NCI-H526 treated with DMSO at 0.1 percent for 48 hours (cell line): ENCODE measurements at regions not wholly inside any gene's neighbourhood (a gene's known extent, or its start where the extent isn't known, plus 50 kb on each side); places are given as distances from the start of the nearest gene placed in this dataset.
"Not testable (repeated sequence)": the region's sequence is repeated elsewhere in the genome, so short reads cannot be mapped to it uniquely, and the experiment has no call there.

Source experiments
- DNase-seq: peaks from one replicate; lab custom pipeline; 2025; lab: John Stamatoyannopoulos, UW

GRCh38 chr7:45407730-45408408, 166.3 kb upstream of the ADCY1 start:
- no peak for DNase-seq

GRCh38 chr7:45408409-45408737, 165.8 kb upstream of the ADCY1 start:
- DNase-seq, result no peak

GRCh38 chr7:45410893-45411292, 163.3 kb upstream of the ADCY1 start:
- no peak for DNase-seq

GRCh38 chr7:45413419-45413818, 160.7 kb upstream of the ADCY1 start:
- DNase-seq, result no peak

- DNase-seq, result no peak
Observed at GRCh38 chr7:45414226-45414625, 159.9 kb upstream of the ADCY1 start.

- no peak for DNase-seq
Observed at GRCh38 chr7:45415265-45415664, 158.9 kb upstream of the ADCY1 start.

GRCh38 chr7:45416846-45417245, 157.3 kb upstream of the ADCY1 start:
- no peak for DNase-seq

- DNase-seq, result no peak
Observed at GRCh38 chr7:45417268-45417667, 156.9 kb upstream of the ADCY1 start.

GRCh38 chr7:45417735-45418134, 156.4 kb upstream of the ADCY1 start:
- no peak for DNase-seq

- no peak for DNase-seq
Observed at GRCh38 chr7:45420843-45421495, 153.2 kb upstream of the ADCY1 start.

GRCh38 chr7:45421806-45422205, 152.4 kb upstream of the ADCY1 start:
- no peak for DNase-seq

GRCh38 chr7:45430397-45430796, 143.8 kb upstream of the ADCY1 start:
- DNase-seq, result no peak

- no peak for DNase-seq
Observed at GRCh38 chr7:45434167-45434784, 139.9 kb upstream of the ADCY1 start.

GRCh38 chr7:45435131-45435530, 139.0 kb upstream of the ADCY1 start:
- DNase-seq, result no peak

GRCh38 chr7:45435846-45436245, 138.3 kb upstream of the ADCY1 start:
- DNase-seq, result no peak

GRCh38 chr7:45440776-45441175, 133.4 kb upstream of the ADCY1 start:
- DNase-seq, result not testable (repeated sequence)

GRCh38 chr7:45443263-45443662, 130.9 kb upstream of the ADCY1 start:
- no peak for DNase-seq

- DNase-seq, result no peak
Observed at GRCh38 chr7:45446195-45446944, 127.8 kb upstream of the ADCY1 start.

- DNase-seq, result no peak
Observed at GRCh38 chr7:45447296-45447695, 126.9 kb upstream of the ADCY1 start.

GRCh38 chr7:45450571-45451204, 123.5 kb upstream of the ADCY1 start:
- DNase-seq, result no peak

GRCh38 chr7:45451342-45452035, 122.7 kb upstream of the ADCY1 start:
- DNase-seq, result no peak

- no peak for DNase-seq
Observed at GRCh38 chr7:45454771-45455170, 119.4 kb upstream of the ADCY1 start.
